ENCODE measurements at regions not wholly inside any gene's neighbourhood (a gene's known extent, or its start where the extent isn't known, plus 50 kb on each side); places are given as distances from the start of the nearest gene placed in this dataset.

- TF ChIP-seq, protein P1, sequence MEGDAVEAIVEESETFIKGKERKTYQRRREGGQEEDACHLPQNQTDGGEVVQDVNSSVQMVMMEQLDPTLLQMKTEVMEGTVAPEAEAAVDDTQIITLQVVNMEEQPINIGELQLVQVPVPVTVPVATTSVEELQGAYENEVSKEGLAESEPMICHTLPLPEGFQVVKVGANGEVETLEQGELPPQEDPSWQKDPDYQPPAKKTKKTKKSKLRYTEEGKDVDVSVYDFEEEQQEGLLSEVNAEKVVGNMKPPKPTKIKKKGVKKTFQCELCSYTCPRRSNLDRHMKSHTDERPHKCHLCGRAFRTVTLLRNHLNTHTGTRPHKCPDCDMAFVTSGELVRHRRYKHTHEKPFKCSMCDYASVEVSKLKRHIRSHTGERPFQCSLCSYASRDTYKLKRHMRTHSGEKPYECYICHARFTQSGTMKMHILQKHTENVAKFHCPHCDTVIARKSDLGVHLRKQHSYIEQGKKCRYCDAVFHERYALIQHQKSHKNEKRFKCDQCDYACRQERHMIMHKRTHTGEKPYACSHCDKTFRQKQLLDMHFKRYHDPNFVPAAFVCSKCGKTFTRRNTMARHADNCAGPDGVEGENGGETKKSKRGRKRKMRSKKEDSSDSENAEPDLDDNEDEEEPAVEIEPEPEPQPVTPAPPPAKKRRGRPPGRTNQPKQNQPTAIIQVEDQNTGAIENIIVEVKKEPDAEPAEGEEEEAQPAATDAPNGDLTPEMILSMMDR (IDR thresholded peaks at IDR 0.05), result no peak
- TF ChIP-seq ESRRA (IDR thresholded peaks at IDR 0.05; ENCODE audit: borderline replicate concordance, low read length), result no peak
- no peak for TF ChIP-seq RCOR1 (IDR thresholded peaks at IDR 0.05; ENCODE audit: low read depth, low read length)
- TF ChIP-seq CBX2 (IDR thresholded peaks at IDR 0.05; ENCODE audit: borderline replicate concordance, low read depth), result no peak
Measured at GRCh38 chr10:108421266-108421665, 1256.8 kb upstream of the SORCS1 start (continued).

DNA sequence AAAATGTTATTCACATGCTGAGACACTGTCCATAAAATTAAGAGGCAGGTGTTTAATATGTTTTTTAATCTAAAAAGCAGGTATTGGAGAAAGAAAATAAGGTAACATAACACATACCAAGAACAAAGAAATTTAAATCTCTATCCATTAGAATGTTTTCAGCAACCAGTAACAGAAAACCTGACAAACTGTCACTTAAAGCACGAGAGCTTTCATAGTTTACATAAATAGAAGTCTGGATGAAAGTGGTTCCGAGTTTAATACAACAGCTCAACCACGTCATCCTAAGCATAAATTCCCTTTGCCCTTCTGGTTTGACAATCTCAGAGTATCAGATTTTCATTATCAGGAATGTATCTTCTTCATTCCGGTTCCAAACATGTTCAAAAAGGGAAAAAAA is 1249.4 kb upstream of the SORCS1 start:
- FAIRE-seq (no peak), ATAC-seq (no peak)

GRCh38 chr10:108412323-108412722 is 1247.8 kb upstream of the SORCS1 start:
- Histone ChIP-seq H3K4me3 (no peak overlapping the region), H3K27ac (no peak overlapping the region), H3K4me1 (no peaks in the 10 kb centered on the region), H3K9me3 (no peaks in the 10 kb centered on the region), H3K4me2 (no peak overlapping the region)
- CTCF ChIA-PET, result interaction anchor here (0.5 kb wide), 1 partner anchor 8 kb away, joined by 3 read pairs; no protein-coding TSS in a partner anchor
- 2% methylated on average over 2 of the region's 2 CpGs for WGBS (ENCODE audit: missing lambda C conversion rate)
- FAIRE-seq, result no peak
- ATAC-seq, result no peak
- no peak for DNase-seq (ENCODE audit: low read depth in 1 of 2, low spot score in 1 of 2)
- TF ChIP-seq KDM5A (IDR thresholded peaks at IDR 0.05) (no peak), ZNF302 (CRISPR knock-in tag; IDR thresholded peaks at IDR 0.05) (no peak), KDM1A (IDR thresholded peaks at IDR 0.05; ENCODE audit: low read depth) (no peak), BCL3 (IDR thresholded peaks at IDR 0.05) (no peak), PBX3 (IDR thresholded peaks at IDR 0.05) (no peak), JUN (IDR thresholded peaks at IDR 0.05) (no peak), HEYL (CRISPR knock-in tag; IDR thresholded peaks at IDR 0.05) (no peak)
- TF ChIP-seq, protein P2, sequence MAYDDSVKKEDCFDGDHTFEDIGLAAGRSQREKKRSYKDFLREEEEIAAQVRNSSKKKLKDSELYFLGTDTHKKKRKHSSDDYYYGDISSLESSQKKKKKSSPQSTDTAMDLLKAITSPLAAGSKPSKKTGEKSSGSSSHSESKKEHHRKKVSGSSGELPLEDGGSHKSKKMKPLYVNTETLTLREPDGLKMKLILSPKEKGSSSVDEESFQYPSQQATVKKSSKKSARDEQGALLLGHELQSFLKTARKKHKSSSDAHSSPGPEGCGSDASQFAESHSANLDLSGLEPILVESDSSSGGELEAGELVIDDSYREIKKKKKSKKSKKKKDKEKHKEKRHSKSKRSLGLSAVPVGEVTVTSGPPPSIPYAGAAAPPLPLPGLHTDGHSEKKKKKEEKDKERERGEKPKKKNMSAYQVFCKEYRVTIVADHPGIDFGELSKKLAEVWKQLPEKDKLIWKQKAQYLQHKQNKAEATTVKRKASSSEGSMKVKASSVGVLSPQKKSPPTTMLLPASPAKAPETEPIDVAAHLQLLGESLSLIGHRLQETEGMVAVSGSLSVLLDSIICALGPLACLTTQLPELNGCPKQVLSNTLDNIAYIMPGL (CRISPR knock-in tag; IDR thresholded peaks at IDR 0.05; ENCODE audit: borderline replicate concordance), result no peak
- POLR2A ChIA-PET, result no interaction called here

More for the DNA sequence above, 1249.4 kb upstream of the SORCS1 start:
- POLR2A ChIA-PET, result no interaction called here
- WGBS (ENCODE audit: missing lambda C conversion rate), result 11% methylated on average over 4 of the region's 4 CpGs
- no peak overlapping the region for H3K4me3 ChIP-seq
- CTCF ChIA-PET, result no interaction called here
- no peak overlapping the region for H3K4me2 ChIP-seq
- H3K27ac ChIP-seq, result no peak overlapping the region
- H3K9me3 ChIP-seq, result no peaks in the 10 kb centered on the region
- no peaks in the 10 kb centered on the region for H3K4me1 ChIP-seq
- TF ChIP-seq CEBPB (IDR thresholded peaks at IDR 0.05), result no peak
- no peak for TF ChIP-seq BHLHE40 (IDR thresholded peaks at IDR 0.05; ENCODE audit: low read depth, low read length)
- no peak for TF ChIP-seq FOSL2 (IDR thresholded peaks at IDR 0.05)
- TF ChIP-seq FOSL2 (CRISPR knock-in tag; IDR thresholded peaks at IDR 0.05), result no peak
- no peak for TF ChIP-seq HOXB13 (CRISPR knock-in tag; IDR thresholded peaks at IDR 0.05; ENCODE audit: low read depth)
- TF ChIP-seq NPAS2 (CRISPR knock-in tag; IDR thresholded peaks at IDR 0.05; ENCODE audit: borderline replicate concordance), result no peak
- no peak for TF ChIP-seq SREBF2 (IDR thresholded peaks at IDR 0.05)
- DNase-seq (ENCODE audit: low read depth in 1 of 2, low spot score in 1 of 2), result no peak
